GM21515 (cell line): ENCODE measurements at regions not wholly inside any gene's neighbourhood (a gene's known extent, or its start where the extent isn't known, plus 50 kb on each side); places are given as distances from the start of the nearest gene placed in this dataset.
"Not testable (repeated sequence)": the region's sequence is repeated elsewhere in the genome, so short reads cannot be mapped to it uniquely, and the experiment has no call there.

Experiments used
- ATAC-seq: cut with Tn5 transposase; IDR thresholded peaks from one replicate; pipeline ENCODE4 v1.9.1; 2021; ENCODE audit not compliant: unreplicated experiment

DNA sequence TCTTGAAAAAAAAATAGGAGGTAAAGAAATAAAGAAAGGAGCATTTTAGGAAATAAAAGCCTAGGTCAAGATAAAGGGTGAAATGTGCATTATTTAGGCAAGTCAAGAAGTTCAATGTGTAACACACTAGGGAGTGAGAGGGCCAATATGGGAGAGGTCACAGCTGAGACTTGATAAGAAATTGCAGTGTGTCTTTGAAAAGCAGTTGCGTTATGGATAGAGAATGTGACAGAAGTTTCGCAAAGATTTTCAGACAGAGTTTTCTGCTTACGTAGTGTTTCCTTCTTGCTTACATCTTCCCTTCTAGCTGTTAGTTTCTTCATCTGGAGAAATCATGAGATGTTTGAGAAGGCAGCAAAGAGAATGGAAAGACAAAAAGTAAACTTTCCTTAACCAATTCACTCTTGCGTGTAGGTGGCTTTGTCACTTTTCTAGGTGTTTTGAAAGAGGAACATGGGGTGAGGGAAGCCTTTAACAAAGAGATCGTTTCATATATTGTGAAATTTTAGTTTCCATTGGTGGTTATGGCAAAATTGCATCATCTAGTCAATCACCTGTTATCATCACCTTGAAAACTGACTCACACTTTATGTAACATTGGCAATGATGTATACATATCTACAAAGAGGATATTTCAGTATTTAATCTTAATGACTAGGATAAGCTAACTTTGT, 975.5 kb downstream of the OLFM4 start:
- ATAC-seq: no peak

GRCh38 chr13:54016542-54016941, 987.9 kb downstream of the OLFM4 start:
- ATAC-seq: no peak

DNA sequence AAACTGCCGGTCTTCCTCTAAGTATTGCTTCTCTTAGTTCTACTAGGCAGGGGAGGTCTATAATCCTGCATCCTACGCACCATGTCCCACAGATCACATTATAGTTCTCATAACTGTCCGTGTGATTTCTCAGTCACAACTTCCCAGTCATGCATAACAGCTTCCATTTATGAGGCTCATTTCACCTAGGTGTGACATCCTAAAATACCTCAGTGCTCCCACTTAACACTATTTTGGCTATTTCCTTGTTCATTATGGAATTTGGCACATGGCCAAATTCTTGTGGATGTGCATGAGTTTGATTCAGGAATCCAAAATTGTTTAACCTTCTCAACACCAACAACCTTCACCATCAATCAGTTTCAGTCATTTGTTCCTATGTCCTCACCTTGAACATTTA, 989.9 kb downstream of the OLFM4 start:
- ATAC-seq: no peak

DNA sequence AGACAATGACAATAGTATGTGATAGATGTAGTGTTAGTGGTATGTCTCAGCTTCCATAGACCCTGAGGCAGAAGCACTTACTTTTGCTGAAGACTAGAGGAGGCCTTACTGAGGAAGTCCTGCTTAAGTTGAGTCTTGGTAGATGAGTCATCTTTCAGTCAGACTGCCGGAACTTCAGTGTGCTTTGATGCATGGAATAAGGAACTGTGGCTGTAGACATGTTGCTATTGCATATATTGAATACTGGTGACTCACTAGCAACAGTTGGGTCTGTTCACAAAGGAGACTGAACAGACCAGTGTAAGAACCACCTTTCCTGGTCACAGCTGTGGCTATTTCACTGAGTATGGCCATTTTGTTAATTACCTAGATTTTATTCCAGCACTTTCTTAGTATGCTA, 1000.6 kb downstream of the OLFM4 start:
- peak; percentile 96 for ATAC-seq

DNA sequence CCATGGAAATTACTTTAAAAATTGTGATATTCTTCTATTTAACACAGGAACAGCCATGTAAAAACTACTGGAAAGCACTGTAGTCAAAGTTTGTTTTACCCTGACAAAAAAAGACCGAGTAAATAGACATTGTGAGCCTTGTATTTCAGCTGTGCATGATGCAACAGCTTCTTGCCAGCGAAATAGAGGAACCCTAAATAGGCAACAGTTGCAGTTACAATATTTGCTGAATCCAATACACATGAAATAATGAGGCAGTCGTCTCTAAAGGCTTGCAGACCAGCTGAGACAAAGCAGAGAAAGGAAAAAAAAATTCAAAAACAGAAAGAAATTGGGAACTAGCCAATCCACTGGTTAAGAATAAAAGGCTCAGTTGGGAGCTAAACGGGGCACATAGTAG, 1001.1 kb downstream of the OLFM4 start:
- no peak for ATAC-seq

DNA sequence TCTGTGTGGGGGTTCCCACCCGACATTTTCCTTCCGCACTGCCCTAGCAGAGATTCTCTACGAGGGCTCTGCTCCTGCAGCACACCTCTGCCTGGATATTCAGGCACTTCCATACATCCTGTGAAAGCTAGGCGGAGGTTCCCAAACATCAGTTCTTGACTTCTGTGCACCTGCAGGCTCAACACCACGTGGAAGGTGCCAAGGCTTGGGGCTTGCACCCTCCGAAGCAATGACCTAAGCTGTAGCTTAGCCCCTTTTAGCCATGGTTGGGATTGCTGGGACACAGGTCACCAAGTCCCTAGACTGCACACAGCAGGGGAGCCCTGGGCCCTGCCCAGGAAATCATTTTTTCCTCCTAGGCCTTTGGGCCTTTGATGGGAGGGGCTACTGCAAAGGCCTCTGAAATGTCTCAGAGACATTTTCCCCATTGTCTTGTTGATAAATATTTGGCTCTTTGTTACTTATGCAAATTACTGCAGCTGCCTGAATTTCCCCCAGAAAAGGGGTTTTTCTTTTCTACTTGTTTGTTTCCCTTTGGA, 1004.8 kb downstream of the OLFM4 start:
- ATAC-seq: no peak

- no peak for ATAC-seq
Observed at GRCh38 chr13:54034047-54034446, 1005.4 kb downstream of the OLFM4 start.

GRCh38 chr13:54057416-54057815, 1028.8 kb downstream of the OLFM4 start:
- not testable (repeated sequence) for ATAC-seq

- ATAC-seq: not testable (repeated sequence)
Observed at GRCh38 chr13:54069958-54070357, 1041.3 kb downstream of the OLFM4 start.

GRCh38 chr13:54077569-54077968, 1049.0 kb downstream of the OLFM4 start:
- no peak for ATAC-seq

DNA sequence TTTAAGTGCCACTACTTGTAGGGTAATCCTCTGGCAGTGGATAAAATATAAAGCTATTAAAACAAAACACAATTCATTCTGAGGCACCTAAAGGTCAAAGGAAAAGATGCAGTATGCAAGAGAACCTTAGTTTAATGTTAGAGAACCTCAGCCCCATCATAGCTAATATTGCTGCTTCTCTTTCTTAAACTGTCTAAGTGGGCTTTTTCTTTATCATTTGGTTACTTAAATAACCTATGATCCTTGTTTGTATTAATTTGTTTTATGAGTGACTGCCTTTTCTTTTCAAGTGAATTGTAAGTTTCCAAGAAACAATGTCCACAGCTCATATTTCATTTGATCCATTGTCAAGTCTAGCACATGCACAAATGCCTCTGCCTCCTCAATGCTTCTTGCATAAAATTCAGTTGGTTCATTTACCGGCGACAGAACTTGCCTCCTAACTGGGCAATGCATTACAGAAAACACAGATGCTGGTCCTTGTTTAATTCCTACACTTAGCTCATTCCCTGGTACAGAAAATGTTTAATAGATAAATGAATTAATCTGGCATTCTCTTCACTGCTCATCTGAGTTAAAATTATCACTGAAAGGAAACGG, 1049.8 kb downstream of the OLFM4 start:
- no peak for ATAC-seq

DNA sequence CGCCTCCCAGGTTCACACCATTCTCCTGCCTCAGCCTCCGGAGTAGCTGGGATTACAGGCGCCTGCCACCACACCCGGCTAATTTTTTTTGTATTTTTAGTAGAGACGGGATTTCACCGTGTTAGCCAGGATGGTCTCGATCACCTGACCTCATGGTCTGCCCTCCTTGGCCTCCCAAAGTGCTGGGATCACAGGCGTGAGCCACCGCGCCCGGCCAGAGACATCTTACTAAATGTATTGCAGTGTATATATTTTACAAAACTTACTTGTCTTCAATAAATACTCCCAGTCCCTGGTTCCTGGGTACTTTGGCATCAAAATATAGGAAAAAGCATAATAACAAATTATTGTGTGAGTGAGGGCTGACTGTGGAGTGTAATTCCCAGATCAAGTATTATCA, 1053.7 kb downstream of the OLFM4 start:
- ATAC-seq: not testable (repeated sequence)

DNA sequence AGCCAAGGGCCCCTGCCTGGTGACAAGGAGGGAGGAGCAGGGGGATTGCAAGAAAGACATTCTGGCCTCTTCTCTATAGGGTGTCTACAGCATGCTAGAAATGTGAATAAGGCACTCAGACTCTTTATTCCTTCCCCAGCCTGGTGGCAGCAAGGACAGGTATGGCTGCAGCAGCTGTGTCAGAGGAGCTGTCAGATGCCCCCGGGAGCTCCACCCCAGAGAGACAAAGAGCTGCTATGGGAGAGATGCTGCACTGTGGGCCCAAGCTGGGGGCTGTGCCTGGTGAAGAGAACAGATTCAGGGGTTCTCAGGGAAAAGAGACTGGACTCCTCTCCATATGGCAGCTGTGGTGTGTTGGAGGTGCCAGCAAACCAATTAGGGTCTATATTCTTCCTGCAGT, 1063.3 kb downstream of the OLFM4 start:
- ATAC-seq: no peak

- ATAC-seq: no peak
Observed at GRCh38 chr13:54092686-54093085, 1064.1 kb downstream of the OLFM4 start.

DNA sequence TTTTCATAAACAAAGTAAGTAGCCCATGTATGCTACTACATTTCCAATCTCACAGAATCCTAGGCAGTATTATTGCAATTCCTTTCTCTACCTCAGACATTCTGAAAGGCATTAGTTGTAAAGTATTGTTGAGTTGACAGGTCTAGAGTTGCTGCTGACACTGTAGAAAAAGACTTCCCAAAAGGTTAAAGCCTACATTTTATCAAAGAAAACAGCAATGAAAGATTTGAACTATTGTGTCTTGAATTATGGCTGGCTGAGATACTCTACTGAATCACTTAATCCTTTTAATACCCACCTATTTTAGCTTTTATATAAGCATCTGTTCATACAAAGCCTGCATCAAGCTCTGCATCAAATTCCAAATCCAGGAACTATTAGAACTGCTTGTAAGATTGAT, 1082.0 kb downstream of the OLFM4 start:
- no peak for ATAC-seq

GRCh38 chr13:54124700-54125099, 1096.1 kb downstream of the OLFM4 start:
- ATAC-seq: no peak

DNA sequence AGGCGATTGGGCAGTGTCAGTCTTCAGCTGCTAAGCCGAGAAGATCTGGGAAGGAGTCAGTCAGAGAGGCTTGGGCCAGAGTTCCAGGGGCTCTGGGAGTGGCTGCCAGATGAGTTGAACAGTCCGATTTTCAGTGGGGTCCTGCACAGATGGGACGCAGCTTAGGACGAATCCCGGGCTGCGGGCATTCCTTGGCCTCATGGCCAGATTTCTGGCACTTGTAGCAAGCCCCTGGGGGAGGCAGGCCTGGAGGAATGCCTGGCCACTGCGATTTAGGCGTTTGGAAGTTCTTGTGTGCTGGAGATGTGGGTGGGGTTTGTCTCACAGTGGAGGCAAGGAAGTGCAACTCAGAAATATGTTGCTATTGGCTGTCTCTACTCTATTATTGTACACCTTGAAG, 1102.3 kb downstream of the OLFM4 start:
- ATAC-seq: not testable (repeated sequence)

DNA sequence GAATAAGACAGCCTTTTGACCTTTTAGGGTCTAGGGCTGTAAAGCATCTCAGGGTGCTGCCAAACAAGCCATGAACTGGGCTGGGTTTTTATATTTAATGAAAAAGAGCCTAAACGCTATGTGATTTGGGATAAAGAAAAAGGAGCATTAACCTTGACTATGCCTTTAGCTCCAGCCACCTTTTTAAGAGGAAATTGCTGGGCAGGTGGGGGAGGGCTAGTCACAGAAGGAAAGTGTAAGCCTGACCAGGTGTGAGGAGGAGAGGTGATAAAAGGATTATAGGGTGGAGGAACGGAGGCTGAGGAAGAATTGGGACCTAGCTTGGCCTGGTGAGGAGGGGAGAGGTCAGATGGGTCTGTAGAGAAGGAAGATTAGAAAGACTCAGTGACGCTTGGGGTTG, 1102.8 kb downstream of the OLFM4 start:
- ATAC-seq: not testable (repeated sequence)

DNA sequence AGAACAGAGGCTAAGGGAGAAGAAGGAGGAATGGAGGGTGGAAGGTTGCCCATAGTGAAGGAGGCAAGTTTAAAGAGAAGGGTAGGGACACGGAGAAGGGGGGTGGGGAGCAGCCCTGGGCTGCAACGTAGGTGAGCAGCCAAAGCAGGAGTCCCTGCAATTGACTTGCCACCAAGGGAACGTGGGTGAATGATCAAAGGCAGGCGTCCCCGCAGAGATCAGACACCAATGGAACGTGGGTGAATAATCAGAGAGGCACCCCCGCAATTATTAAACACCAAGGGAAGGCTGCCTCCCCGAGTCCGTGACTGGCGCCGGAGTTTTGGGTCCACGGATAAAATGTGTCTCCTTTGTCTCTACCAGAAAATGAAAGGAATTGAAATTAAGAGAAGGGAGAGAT, 1103.5 kb downstream of the OLFM4 start:
- not testable (repeated sequence) for ATAC-seq

DNA sequence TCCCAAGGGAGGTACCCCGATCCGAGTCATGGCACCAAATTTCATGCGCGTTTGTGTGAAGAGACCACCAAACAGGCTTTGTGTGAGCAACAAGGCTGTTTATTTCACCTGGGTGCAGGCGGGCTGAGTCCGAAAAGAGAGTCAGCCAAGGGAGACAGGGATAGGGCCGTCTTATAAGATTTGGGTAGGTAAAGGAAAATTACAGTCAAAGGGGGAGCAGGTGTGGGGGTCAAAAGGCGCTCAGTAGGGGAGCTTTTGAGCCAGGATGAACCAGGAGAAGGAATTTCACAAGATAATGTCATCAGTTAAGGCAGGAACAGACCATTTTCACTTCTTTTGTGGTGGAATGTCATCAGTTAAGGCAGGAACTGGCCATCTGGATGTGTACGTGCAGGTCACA, 1104.1 kb downstream of the OLFM4 start:
- ATAC-seq: not testable (repeated sequence)

- ATAC-seq: no peak
Observed at GRCh38 chr13:54133746-54134145, 1105.1 kb downstream of the OLFM4 start.

DNA sequence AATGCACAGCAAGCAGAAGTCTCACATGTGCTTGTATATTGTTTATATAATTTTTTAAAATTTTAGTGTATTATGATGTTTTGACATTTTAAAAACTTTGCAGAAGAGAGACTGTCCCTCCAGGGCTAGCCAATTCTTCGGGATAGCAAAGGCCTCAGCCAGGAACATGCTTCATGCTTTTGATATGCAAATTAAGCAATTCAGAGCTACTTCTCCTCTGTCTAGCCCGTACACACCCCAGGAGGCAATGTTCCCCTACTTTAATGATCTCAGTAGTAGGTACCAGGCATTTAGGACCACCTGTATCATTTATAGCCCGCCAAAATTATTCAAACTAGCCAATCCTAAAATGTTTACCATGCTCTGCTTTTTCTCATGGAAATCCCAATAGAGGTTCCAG, 1116.2 kb downstream of the OLFM4 start:
- no peak for ATAC-seq

GRCh38 chr13:54150851-54151250, 1122.2 kb downstream of the OLFM4 start:
- no peak for ATAC-seq
